IMR-90 (cell line): ENCODE measurements at regions not wholly inside any gene's neighbourhood (a gene's known extent, or its start where the extent isn't known, plus 50 kb on each side); places are given as distances from the start of the nearest gene placed in this dataset.

Source experiments
- ATAC-seq: fragments of 200-7000 bp; cut with Tn5 transposase; 2 replicates; pipeline ENCODE4 v1.9.1; 2020; ENCODE audit warnings: low read depth, mild to moderate bottlenecking, moderate library complexity
- BruUV-seq: library from RNA; stranded (reverse); fragments of 400-500 nt; replicated peaks from 2 replicates; lab custom pipeline; 2021; lab: Mats Ljungman, UMichigan
- CTCF ChIA-PET: fragments of 300-600 bp; formaldehyde crosslinking; extraction: SDS; loops from one replicate; lab custom pipeline; 2021; ENCODE audit warnings: antibody characterized with exemption; lab: Yijun Ruan, JAX
- POLR2A ChIA-PET: fragments of 300-600 bp; sonication (Branson Sonifier 250); formaldehyde crosslinking; loops from one replicate; lab custom pipeline; 2022; ENCODE audit warnings: antibody characterized with exemption; ENCODE audit not compliant: unreplicated experiment; lab: Charles Lee
- DNase-seq: peaks from one replicate; pipeline ENCODE4 v3.0.0; 2013
- H2AFZ ChIP-seq: replicated peaks from 2 replicates; pipeline ENCODE3; 2013; ENCODE audit warnings: low read length, mild to moderate bottlenecking; ENCODE audit not compliant: poor library complexity
- H2AK5ac ChIP-seq: 2 replicates; pipeline ENCODE4 v1.6.1; 2013; ENCODE audit warnings: low read depth, low read length, inconsistent platforms
- H2AK9ac ChIP-seq: replicated peaks from 2 replicates; pipeline ENCODE3; 2013; ENCODE audit warnings: mild to moderate bottlenecking, low read depth, low read length, moderate library complexity; ENCODE audit not compliant: poor library complexity
- H2BK120ac ChIP-seq: 2 replicates; pipeline ENCODE4 v1.6.1; 2013; ENCODE audit warnings: low read depth, low read length, inconsistent platforms
- H2BK15ac ChIP-seq: 3 replicates; pipeline ENCODE4 v1.6.1; 2013; ENCODE audit warnings: low read depth, low read length, inconsistent platforms
- H2BK20ac ChIP-seq: 2 replicates; pipeline ENCODE4 v1.6.1; 2013; ENCODE audit warnings: low read depth, mild to moderate bottlenecking, inconsistent platforms, low read length, moderate library complexity
- H2BK5ac ChIP-seq: 2 replicates; pipeline ENCODE4 v1.6.1; 2013; ENCODE audit warnings: mild to moderate bottlenecking, low read depth, low read length, inconsistent platforms; ENCODE audit not compliant: poor library complexity, severe bottlenecking
- H3K14ac ChIP-seq: replicated peaks from 2 replicates; pipeline ENCODE4 v1.6.1; 2013; ENCODE audit warnings: low read depth, low read length, inconsistent platforms
- H3K18ac ChIP-seq: 2 replicates; pipeline ENCODE4 v1.6.1; 2013; ENCODE audit warnings: low read depth, low read length, control low read depth
- H3K23ac ChIP-seq: 2 replicates; pipeline ENCODE4 v1.6.1; 2013; ENCODE audit warnings: low read depth, low read length, inconsistent platforms
- H3K27ac ChIP-seq: 2 replicates; pipeline ENCODE4 v1.5.1; 2013; ENCODE audit warnings: mild to moderate bottlenecking, control low read depth, low read length; ENCODE audit not compliant: insufficient read depth
- H3K27me3 ChIP-seq: 2 replicates; pipeline ENCODE4 v1.6.1; 2013; ENCODE audit warnings: low read length; ENCODE audit not compliant: control insufficient read depth, insufficient read depth
- H3K36me3 ChIP-seq: 2 replicates; pipeline ENCODE4 v1.6.1; 2013; ENCODE audit warnings: low read length, mixed read lengths; ENCODE audit not compliant: control insufficient read depth, insufficient read depth
- H3K4ac ChIP-seq: 2 replicates; pipeline ENCODE4 v1.6.1; 2013; ENCODE audit warnings: low read depth, low read length, inconsistent platforms
- H3K4me1 ChIP-seq: 2 replicates; pipeline ENCODE4 v1.6.1; 2013; ENCODE audit warnings: low read length, mixed read lengths; ENCODE audit not compliant: control insufficient read depth, insufficient read depth
- H3K4me2 ChIP-seq: 2 replicates; pipeline ENCODE4 v1.6.1; 2013; ENCODE audit warnings: low read depth, mild to moderate bottlenecking, control low read depth, low read length, moderate library complexity
- H3K4me3 ChIP-seq: 2 replicates; pipeline ENCODE4 v1.5.1; 2013; ENCODE audit warnings: low read depth, mild to moderate bottlenecking, control low read depth, low read length, moderate library complexity; ENCODE audit not compliant: insufficient read depth
- H3K56ac ChIP-seq: 2 replicates; pipeline ENCODE4 v1.6.1; 2013; ENCODE audit warnings: low read length, inconsistent platforms; ENCODE audit not compliant: insufficient read depth; ENCODE audit errors: extremely low read depth
- H3K79me1 ChIP-seq, 2 experiments: 2 replicates each; pipeline ENCODE4 v1.6.1; 2013; ENCODE audit warnings: low read length in 2 of 2, inconsistent platforms in 1 of 2, low read depth in 1 of 2
- H3K9ac ChIP-seq: 2 replicates; pipeline ENCODE4 v1.6.1; 2013; ENCODE audit warnings: low read depth, low read length, control low read depth
- H3K9me1 ChIP-seq: 2 replicates; pipeline ENCODE4 v1.6.1; 2013; ENCODE audit warnings: low read length, inconsistent platforms; ENCODE audit not compliant: insufficient read depth
- H3K9me3 ChIP-seq: 2 replicates; pipeline ENCODE4 v1.6.1; 2013; ENCODE audit warnings: low read length; ENCODE audit not compliant: control insufficient read depth, insufficient read depth
- H4K20me1 ChIP-seq: 2 replicates; pipeline ENCODE4 v1.6.1; 2013; ENCODE audit warnings: low read length, inconsistent platforms; ENCODE audit not compliant: insufficient read depth
- H4K5ac ChIP-seq: 2 replicates; pipeline ENCODE4 v1.6.1; 2013; ENCODE audit warnings: mild to moderate bottlenecking, low read depth, low read length, control low read depth
- H4K8ac ChIP-seq, 2 experiments: 2 replicates each; pipeline ENCODE4 v1.6.1; 2013; ENCODE audit warnings: low read depth in 2 of 2, low read length in 2 of 2, control low read depth in 1 of 2, inconsistent platforms in 1 of 2
- H4K91ac ChIP-seq: 2 replicates; pipeline ENCODE4 v1.6.1; 2013; ENCODE audit warnings: low read depth, low read length, inconsistent platforms; ENCODE audit not compliant: insufficient read depth
- MXI1 ChIP-seq: IDR thresholded peaks from 2 replicates; pipeline ENCODE4 v1.6.1; 2012; ENCODE audit warnings: low read depth, mild to moderate bottlenecking, low read length, moderate library complexity, borderline replicate concordance
- RAD21 ChIP-seq: IDR thresholded peaks from 2 replicates; pipeline ENCODE4 v1.6.1; 2012; ENCODE audit warnings: low read length, improper control_type of control experiment
- WGBS, 2 experiments: methylation state at CpG; one replicate each; pipeline versions ENCODE4 v1.1.5 to v1.1.7; 2013; ENCODE audit warnings: missing lambda C conversion rate in 2 of 2; ENCODE audit not compliant: insufficient read length in 1 of 2; ENCODE audit errors: extremely low coverage in 2 of 2; 5-methylcytosine and 5-hydroxymethylcytosine counted together
- dilution Hi-C: fragments of 300-500 bp; cut with HindIII; formaldehyde crosslinking; loops from one replicate; pipeline ENCODE4 v1.14.3; 2018; ENCODE audit warnings: low sequenced_read_pairs; ENCODE audit not compliant: unreplicated experiment
- in situ Hi-C: fragments of 300-500 bp; cut with MboI; formaldehyde crosslinking; loops from 3 replicates; pipeline ENCODE4 v1.14.3; 2019; ENCODE audit warnings: low sequenced_read_pairs, inconsistent platforms, mixed read lengths
- intact Hi-C: fragments of 100-400 bp; cut with micrococcal nuclease; formaldehyde crosslinking; loops from 2 replicates; pipeline ENCODE4 v1.10.0; 2022

DNA sequence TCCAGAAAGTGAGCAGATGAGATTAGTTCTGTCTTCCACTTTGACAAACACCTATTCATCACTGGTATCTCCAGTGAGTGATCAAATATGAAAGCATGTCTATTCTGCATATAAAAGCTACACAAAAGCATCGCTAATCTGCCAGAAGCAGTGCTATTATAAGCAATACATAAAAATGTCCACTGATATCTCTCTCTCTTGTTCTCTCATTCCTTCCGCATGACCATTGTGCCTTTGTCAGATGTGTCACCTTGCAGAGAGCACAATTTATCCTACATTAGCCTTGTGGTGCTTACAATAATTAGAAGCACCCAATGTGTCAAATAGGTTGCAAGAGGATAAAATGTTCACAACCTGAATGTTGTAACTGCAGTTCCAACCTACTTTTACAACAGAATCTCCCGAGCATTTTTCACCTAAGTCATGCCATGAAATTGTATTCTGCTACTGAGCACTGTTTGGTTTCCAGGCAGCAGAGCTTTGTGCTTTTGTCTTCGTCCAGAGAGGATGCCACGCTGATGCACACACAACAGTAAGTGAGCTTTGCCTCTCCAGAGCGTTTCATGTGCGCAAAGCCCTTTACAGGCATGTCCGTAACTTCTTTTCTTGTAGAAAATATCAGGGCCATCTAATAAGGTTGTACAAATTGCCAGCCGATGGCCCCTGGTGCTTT is 198.7 kb upstream of the PLD5 start:
- Histone ChIP-seq H4K8ac (no peak overlapping the region), H3K36me3 (no peaks in the 10 kb centered on the region), H2BK120ac (no peak overlapping the region), H2BK15ac (no peak overlapping the region), H3K18ac (no peak overlapping the region), H2BK20ac (no peak overlapping the region), H3K9ac (no peak overlapping the region), H3K27ac (no peak overlapping the region), H2AK5ac (no peak overlapping the region), H3K14ac (no peak overlapping the region), H2BK5ac (no peak overlapping the region), H4K20me1 (no peaks in the 10 kb centered on the region), H3K56ac (no peak overlapping the region), H2AFZ (no peak overlapping the region), H3K4me2 (no peak overlapping the region), H3K23ac (no peak overlapping the region), H3K79me1 (no peaks in the 10 kb centered on the region), H4K91ac (no peak overlapping the region), H3K4ac (no peak overlapping the region), H3K27me3 (no peaks in the 10 kb centered on the region), H4K5ac (no peak overlapping the region), H2AK9ac (no peak overlapping the region), H3K9me1 (no peaks in the 10 kb centered on the region), H3K9me3 (peaks cover 34% of the 10 kb centered on the region), H3K4me1 (no peaks in the 10 kb centered on the region), H3K4me3 (no peak overlapping the region)
- in situ Hi-C loops (no loop called here), dilution Hi-C loops (no loop called here), intact Hi-C loops (no loop called here)
- BruUV-seq, result no TSS peak
- ChIA-PET POLR2A (no interaction called here), CTCF (no interaction called here)
- DNase-seq (no peak), ATAC-seq (no peak)
- WGBS, 2 experiments, result 20% methylated on average over 1 of the region's 9 CpGs; no CpG with 5 or more reads in 1 of the 2 experiments
- TF ChIP-seq MXI1 (no peak), RAD21 (no peak)
